Fibroblast of mammary gland (primary cell): ENCODE measurements at regions not wholly inside any gene's neighbourhood (a gene's known extent, or its start where the extent isn't known, plus 50 kb on each side); places are given as distances from the start of the nearest gene placed in this dataset.
A peak's percentile ranks its signal among the peaks of the same experiment; 100 is the strongest.

Experiments used
- DNase-seq: peaks from one replicate; pipeline ENCODE4 v3.0.0-alpha.2; 2010; ENCODE audit warnings: low read depth
- H3K4me3 ChIP-seq: 2 replicates; pipeline ENCODE4 v1.5.1; 2011; ENCODE audit warnings: low read depth, mild to moderate bottlenecking, low read length, moderate library complexity; ENCODE audit not compliant: control insufficient read depth
- TF ChIP-seq, protein P1 (sequence below): conservative IDR thresholded peaks from 2 replicates; pipeline ENCODE4 v1.5.1; 2011; ENCODE audit warnings: low read depth, low read length, inconsistent platforms; ENCODE audit not compliant: control insufficient read depth, insufficient read depth

DNA sequence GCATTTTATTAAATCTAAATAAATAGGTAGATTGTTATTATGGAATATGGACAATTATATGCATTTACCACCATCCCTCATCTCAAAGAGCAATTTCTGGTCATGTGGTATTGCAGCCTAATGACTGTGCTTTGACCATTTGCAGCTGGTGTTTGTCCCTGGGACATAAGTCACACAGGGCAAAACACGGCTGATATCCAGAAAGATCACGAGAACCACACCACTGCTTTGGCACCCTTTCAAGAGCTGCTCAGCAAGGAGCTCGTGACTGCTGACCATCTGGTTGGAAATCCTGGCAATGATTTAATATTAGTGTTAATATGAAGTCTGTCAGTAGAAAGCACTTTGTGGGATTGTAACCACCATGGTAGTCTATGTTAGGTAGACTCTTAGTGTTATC, 545.0 kb downstream of the GBA3 start:
- no peak overlapping the region for H3K4me3 ChIP-seq
- TF ChIP-seq, protein P1, sequence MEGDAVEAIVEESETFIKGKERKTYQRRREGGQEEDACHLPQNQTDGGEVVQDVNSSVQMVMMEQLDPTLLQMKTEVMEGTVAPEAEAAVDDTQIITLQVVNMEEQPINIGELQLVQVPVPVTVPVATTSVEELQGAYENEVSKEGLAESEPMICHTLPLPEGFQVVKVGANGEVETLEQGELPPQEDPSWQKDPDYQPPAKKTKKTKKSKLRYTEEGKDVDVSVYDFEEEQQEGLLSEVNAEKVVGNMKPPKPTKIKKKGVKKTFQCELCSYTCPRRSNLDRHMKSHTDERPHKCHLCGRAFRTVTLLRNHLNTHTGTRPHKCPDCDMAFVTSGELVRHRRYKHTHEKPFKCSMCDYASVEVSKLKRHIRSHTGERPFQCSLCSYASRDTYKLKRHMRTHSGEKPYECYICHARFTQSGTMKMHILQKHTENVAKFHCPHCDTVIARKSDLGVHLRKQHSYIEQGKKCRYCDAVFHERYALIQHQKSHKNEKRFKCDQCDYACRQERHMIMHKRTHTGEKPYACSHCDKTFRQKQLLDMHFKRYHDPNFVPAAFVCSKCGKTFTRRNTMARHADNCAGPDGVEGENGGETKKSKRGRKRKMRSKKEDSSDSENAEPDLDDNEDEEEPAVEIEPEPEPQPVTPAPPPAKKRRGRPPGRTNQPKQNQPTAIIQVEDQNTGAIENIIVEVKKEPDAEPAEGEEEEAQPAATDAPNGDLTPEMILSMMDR = no peak
- DNase-seq = peak; percentile 0

DNA sequence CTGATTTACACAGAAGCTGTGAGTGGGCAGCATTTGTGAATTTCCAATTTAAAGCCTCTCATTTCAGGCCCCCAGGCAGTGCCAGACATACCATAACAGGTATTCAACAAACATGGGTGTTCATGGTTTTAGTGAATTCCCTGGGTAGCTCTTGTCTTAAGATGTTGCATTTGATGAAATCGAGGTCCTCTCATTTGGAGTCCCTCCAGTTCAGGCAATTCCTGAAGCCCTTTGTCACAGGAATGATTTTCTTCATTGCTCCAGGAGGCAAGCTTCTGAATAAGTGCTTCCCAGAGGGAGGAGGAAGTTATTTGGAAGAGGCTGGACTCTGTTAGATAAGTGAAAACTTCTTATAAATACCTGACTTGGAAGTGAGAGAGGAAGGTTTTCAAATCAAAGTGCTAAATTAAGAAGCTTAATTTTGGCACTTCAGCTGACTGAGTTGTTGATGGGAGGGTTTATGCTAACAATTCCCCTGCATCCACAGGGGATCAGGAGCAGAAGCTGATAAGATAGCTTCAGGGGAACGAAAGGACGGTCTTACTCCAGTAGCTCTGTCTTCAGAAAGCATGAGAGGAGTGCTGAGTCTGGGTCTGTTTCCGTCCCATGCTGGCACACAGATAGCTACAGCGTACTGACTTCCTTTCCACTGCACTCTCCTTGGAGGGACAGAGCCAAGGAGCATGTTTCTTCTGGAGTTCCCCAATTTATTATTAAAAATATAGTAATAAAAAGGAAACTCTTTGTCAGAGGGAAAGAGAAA, 543.1 kb downstream of the GBA3 start:
- no peak overlapping the region for H3K4me3 ChIP-seq

DNA sequence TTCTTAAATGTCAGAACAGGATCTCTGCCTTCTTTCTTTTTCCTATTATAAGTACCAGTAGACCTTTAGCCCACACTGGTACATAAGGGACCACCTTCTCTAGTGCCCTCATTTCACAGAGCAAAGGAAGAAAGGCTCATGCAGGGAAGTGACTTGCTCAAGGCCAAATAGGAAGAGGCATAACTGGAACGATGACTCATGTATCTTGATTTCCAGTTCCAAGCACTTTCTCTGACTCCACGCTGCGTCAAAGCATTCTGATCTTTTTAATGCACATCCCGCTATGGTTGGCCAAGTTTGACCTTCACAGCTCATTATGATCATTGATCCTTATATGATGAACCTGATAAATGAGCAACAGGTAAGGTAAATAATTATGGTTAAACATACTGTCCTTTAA, 542.0 kb downstream of the GBA3 start:
- DNase-seq = no peak
- TF ChIP-seq, protein P1 = no peak
- no peak overlapping the region for H3K4me3 ChIP-seq

More for the DNA sequence above, 543.1 kb downstream of the GBA3 start:
- TF ChIP-seq, protein P1 = no peak
- no peak for DNase-seq

DNA sequence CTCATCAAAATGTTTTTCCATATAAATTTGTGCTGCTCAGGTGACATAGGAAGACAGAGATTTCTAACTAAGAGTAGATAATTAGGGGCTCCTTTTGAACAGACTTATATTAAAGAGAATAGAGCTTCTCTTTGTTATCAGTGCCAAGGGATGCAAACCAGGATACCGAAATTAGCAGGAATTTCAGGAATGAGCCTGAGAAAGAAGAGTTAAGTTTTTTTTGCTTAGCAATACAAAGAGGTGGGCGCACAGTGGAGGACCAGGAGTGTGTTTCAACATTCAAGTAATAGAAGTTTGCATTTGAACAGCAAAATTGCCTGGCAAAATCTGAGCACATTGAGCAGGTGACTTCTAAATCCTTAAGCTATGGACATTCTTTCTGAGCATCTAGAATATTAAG, 541.3 kb downstream of the GBA3 start:
- TF ChIP-seq, protein P1 = no peak
- no peak for DNase-seq
- no peak overlapping the region for H3K4me3 ChIP-seq

DNA sequence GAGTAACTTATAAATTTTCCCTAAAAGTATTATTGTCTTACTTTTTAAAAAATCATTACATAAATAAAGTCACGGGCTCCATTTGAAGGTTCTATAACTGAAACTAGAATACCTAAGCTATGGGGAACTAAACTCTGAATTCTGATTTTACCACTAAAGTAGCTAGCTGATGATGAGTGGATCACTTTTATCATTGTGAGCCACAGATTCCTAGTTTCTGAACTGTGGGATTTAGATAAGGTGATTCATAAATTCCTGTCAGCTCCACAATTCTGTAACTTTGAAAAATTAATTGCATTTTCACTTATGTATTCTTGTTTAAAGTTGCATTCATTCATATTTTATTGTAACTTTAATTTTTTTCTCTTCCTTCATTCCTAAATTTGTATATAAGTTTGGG, 540.9 kb downstream of the GBA3 start:
- no peak overlapping the region for H3K4me3 ChIP-seq
- DNase-seq = no peak
- TF ChIP-seq, protein P1 = no peak

DNA sequence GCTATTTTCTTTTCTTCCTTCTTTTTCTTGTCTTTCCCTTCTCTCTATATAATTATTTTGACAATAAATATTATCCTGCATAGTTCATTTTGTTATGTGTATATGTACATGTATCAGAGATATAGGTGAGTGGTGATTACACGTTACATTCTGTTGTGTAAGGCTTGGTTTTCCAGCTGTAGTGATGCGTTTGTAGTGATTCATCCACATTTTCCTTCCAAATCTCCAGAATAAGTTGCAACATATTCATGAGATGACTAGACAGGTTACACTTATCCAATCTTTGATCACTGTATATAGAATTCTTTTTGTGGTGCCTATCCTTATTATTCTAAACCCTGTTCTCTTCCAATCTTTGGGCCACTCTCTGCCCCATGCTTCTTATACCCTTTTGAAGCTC, 540.2 kb downstream of the GBA3 start:
- TF ChIP-seq, protein P1 = no peak
- H3K4me3 ChIP-seq = no peak overlapping the region
- peak; percentile 1 for DNase-seq
